ENCODE measurements at regions not wholly inside any gene's neighbourhood (a gene's known extent, or its start where the extent isn't known, plus 50 kb on each side); places are given as distances from the start of the nearest gene placed in this dataset.

GRCh38 chr1:29820401-29820800 is 584.1 kb downstream of the PTPRU start:
- H3K4me3 ChIP-seq (ENCODE audit: low read depth, low read length), result no peak overlapping the region
- TF ChIP-seq CTCF (IDR thresholded peaks at IDR 0.05; ENCODE audit: low read depth, low read length), result no peak

- no peak for TF ChIP-seq CTCF (IDR thresholded peaks at IDR 0.05; ENCODE audit: low read depth, low read length)
These were observed 576.2 kb downstream of the PTPRU start for GRCh38 chr1:29812408-29813135.

GRCh38 chr1:29811727-29812407 is 575.5 kb downstream of the PTPRU start:
- no peak for TF ChIP-seq CTCF (IDR thresholded peaks at IDR 0.05; ENCODE audit: low read depth, low read length)

More at GRCh38 chr1:29812408-29813135, 576.2 kb downstream of the PTPRU start:
- no peak overlapping the region for H3K4me3 ChIP-seq (ENCODE audit: low read depth, low read length)

GRCh38 chr1:29811247-29811646 is 574.9 kb downstream of the PTPRU start:
- no peak overlapping the region for H3K4me3 ChIP-seq (ENCODE audit: low read depth, low read length)
- no peak for TF ChIP-seq CTCF (IDR thresholded peaks at IDR 0.05; ENCODE audit: low read depth, low read length)

More at GRCh38 chr1:29811727-29812407, 575.5 kb downstream of the PTPRU start:
- H3K4me3 ChIP-seq (ENCODE audit: low read depth, low read length), result no peak overlapping the region

- TF ChIP-seq CTCF (IDR thresholded peaks at IDR 0.05; ENCODE audit: low read depth, low read length), result no peak
- no peak overlapping the region for H3K4me3 ChIP-seq (ENCODE audit: low read depth, low read length)
These were observed 574.1 kb downstream of the PTPRU start for GRCh38 chr1:29810121-29811120.

GRCh38 chr1:29809446-29810120 is 573.3 kb downstream of the PTPRU start:
- no peak for TF ChIP-seq CTCF (IDR thresholded peaks at IDR 0.05; ENCODE audit: low read depth, low read length)
- H3K4me3 ChIP-seq (ENCODE audit: low read depth, low read length), result no peak overlapping the region

Measured in WI38 (cell line).